Heart right ventricle (tissue), 16 donors: ENCODE measurements at regions not wholly inside any gene's neighbourhood (a gene's known extent, or its start where the extent isn't known, plus 50 kb on each side); places are given as distances from the start of the nearest gene placed in this dataset.

ENCODE experiments used
- ATAC-seq, 8 donors: fragments of 200-7000 bp; cut with Tn5 transposase; one replicate each; pipeline ENCODE4 v1.9.1; 2020; ENCODE audit warnings: mild to moderate bottlenecking in 8 of 8, moderate library complexity in 8 of 8, moderate number of reproducible peaks in 1 of 8
- DNase-seq, 2 donors: peaks; one replicate each; pipeline ENCODE4 v3.0.0-alpha.2; 2020
- H3K27ac ChIP-seq, 10 donors: fragments of 200-600 bp; sonication (generic) in 2 of 10; one replicate each; pipeline versions ENCODE4 v1.5.0 to v1.8.0; 2020 to 2022; ENCODE audit warnings: mild to moderate bottlenecking in 3 of 10
- H3K27me3 ChIP-seq, 7 donors: fragments of 200-600 bp; one replicate each; pipeline ENCODE4 v1.8.0; 2021 to 2022; ENCODE audit warnings: mild to moderate bottlenecking in 2 of 7
- H3K36me3 ChIP-seq, 9 donors: fragments of 200-600 bp; sonication (generic) in 1 of 9; one replicate each; pipeline versions ENCODE4 v1.5.0 to v1.8.0; 2020 to 2022; ENCODE audit warnings: mild to moderate bottlenecking in 2 of 9
- H3K4me1 ChIP-seq, 9 donors: fragments of 200-600 bp; sonication (generic) in 1 of 9; one replicate each; pipeline versions ENCODE4 v1.5.0 to v1.8.0; 2020 to 2022; ENCODE audit warnings: mild to moderate bottlenecking in 4 of 9
- H3K4me3 ChIP-seq, 10 donors: fragments of 200-600 bp; sonication (generic) in 2 of 10; one replicate each; pipeline versions ENCODE4 v1.5.0 to v1.8.0; 2020 to 2022; ENCODE audit warnings: mild to moderate bottlenecking in 7 of 10, moderate library complexity in 2 of 10
- H3K9me3 ChIP-seq, 11 donors: fragments of 200-600 bp in 10 of 11; sonication (generic) in 2 of 11; one replicate each; pipeline versions ENCODE4 v1.5.0 to v1.8.0; 2013 to 2022; ENCODE audit warnings: mild to moderate bottlenecking in 2 of 11, control low read depth in 1 of 11, moderate library complexity in 1 of 11
- CTCF ChIP-seq, 9 donors: fragments of 200-600 bp; sonication (generic) in 2 of 9; IDR thresholded peaks; one replicate each; pipeline versions ENCODE4 v1.5.0 to v1.8.0; 2021 to 2022; ENCODE audit warnings: antibody characterized with exemption in 9 of 9, mild to moderate bottlenecking in 5 of 9, moderate library complexity in 1 of 9
- WGBS, 2 donors: extraction: QIAGEN DNeasy Blood & Tissue Kit; methylation state at CpG; one replicate each; pipeline ENCODE4 v1.1.7; 2013; ENCODE audit warnings: inconsistent platforms in 1 of 2; 5-methylcytosine and 5-hydroxymethylcytosine counted together
- intact Hi-C, 10 donors: fragments of 100-400 bp; cut with DNase I; formaldehyde crosslinking; loops; one replicate each; pipeline versions ENCODE4 v1.11.1 to v1.14.2; 2022
- donor health status: Arrhythmogenic right ventricular cardiomyopathy.
- donor health status: ischemic (EF 13 %, LVEDD 7.1; RV severe dilation, severe dysfunction).
- donor health status: healthy with polysubstance abuse.
- donor health status: DM: no; HTN: yes; CAD: no.
- donor health status: DM: no; HTN: no; CAD: no.
- donor health status: ischemic (EF 25% LVEDD 6.9; RV normal size, moderate dysfunction).
- donor health status: ischemic (EF 25% LVEDD 5.7; RV mildly dilated, moderate dysfunction).
- donor health status: healthy.
- donor health status: DM: yes; HTN: yes; CAD: no.
- donor health status: Ischemic cardiomyopathy.
- donor health status: ischemic (EF 35%, LVEDD 5.7; RV mildly dilated, moderate dysfunction).
- donor health status: nonischemic (EF 11% LVEDD 7.7; RV severe dilation, severe dysfunction).
- donor health status: DM: yes; HTN: yes; CAD: no.
- donor health status: PGD.
- donor health status: ischemic (EF 29% LVEDD 5.4; RV normal size, mild dysfunction).
- donor health status: nonischemic (EF 23%, LVEDD 6.1; RV moderate dilation, normal function).

GRCh38 chr3:117408811-117409210 lies 699.2 kb downstream of the TUSC7 start:
- H3K4me1 ChIP-seq = peaks cover 0 to 7% (median 0%) of the 10 kb centered on the region in 9 donors
- H3K27ac ChIP-seq = no peak overlapping the region
- TF ChIP-seq CTCF (IDR thresholded peaks at IDR 0.05) = no peak
- intact Hi-C loops = no loop called here
- H3K36me3 ChIP-seq = no peaks in the 10 kb centered on the region
- ATAC-seq (no peak), DNase-seq (no peak)
- H3K4me3 ChIP-seq = no peak overlapping the region
- no peaks in the 10 kb centered on the region for H3K9me3 ChIP-seq
- H3K27me3 ChIP-seq = no peaks in the 10 kb centered on the region

- Histone ChIP-seq H3K4me3 (no peak overlapping the region), H3K9me3 (no peaks in the 10 kb centered on the region), H3K4me1 (peaks cover 0 to 7% (median 0%) of the 10 kb centered on the region in 9 donors), H3K36me3 (no peaks in the 10 kb centered on the region), H3K27me3 (no peaks in the 10 kb centered on the region), H3K27ac (no peak overlapping the region)
- ATAC-seq (no peak), DNase-seq (no peak)
- 86 to 100% methylated on average over 1 of the region's 1 CpG for WGBS, 2 donors
- no peak for TF ChIP-seq CTCF (IDR thresholded peaks at IDR 0.05)
- intact Hi-C loops = no loop called here
Measured at GRCh38 chr3:117409256-117409655, 699.7 kb downstream of the TUSC7 start.

DNA sequence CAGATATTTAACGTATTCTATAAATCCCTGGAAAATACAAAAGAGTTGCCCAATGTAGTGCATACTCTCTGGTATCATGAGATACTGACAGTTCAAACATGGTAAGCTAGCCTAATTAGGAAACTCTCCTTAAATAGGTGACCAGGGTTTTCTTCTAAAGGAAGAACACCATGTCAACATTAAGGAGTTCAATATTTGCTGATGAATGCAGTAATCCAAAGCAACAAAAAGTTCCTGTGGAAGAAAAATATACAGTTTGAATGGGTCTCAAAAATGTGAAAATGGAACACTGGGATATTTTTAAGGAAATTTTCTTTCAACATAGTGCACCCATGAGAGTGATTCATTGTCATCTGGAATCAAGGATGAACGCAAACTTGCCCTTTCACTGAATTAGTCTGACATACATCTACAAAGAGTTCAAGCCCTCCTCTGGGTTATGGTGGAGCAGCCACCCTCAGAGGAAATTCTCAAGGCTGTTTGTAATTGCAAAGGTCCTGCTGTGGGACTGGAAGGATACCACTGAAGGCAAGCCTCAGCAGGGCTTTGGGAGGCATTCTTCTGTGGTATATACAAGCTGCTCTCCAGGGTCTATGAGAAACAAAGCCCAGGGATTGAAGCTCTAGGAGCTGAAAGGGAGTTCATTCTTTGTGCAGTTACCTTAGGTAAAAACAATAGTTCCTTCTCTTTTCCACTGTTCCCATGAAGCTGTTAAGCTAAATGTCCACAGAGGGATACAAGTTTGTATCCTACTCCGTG lies 700.3 kb downstream of the TUSC7 start:
- intact Hi-C loops = no loop called here
- Histone ChIP-seq H3K4me3 (no peak overlapping the region), H3K27ac (no peak overlapping the region), H3K4me1 (peaks cover 0 to 3% (median 0%) of the 10 kb centered on the region in 9 donors), H3K27me3 (no peaks in the 10 kb centered on the region), H3K9me3 (no peaks in the 10 kb centered on the region), H3K36me3 (no peaks in the 10 kb centered on the region)
- WGBS, 2 donors = 88 to 90% methylated on average over 3 of the region's 3 CpGs
- ATAC-seq (no peak), DNase-seq (no peak)
- no peak for TF ChIP-seq CTCF (IDR thresholded peaks at IDR 0.05)

GRCh38 chr3:117411971-117412370 lies 702.4 kb downstream of the TUSC7 start:
- ATAC-seq (no peak), DNase-seq (no peak)
- Histone ChIP-seq H3K9me3 (no peaks in the 10 kb centered on the region), H3K4me1 (peaks cover 0 to 3% (median 0%) of the 10 kb centered on the region in 9 donors), H3K4me3 (no peak overlapping the region), H3K36me3 (no peaks in the 10 kb centered on the region), H3K27ac (no peak overlapping the region), H3K27me3 (no peaks in the 10 kb centered on the region)
- intact Hi-C loops = no loop called here
- 32 to 36% methylated on average over 4 of the region's 4 CpGs for WGBS, 2 donors
- TF ChIP-seq CTCF (IDR thresholded peaks at IDR 0.05) = no peak
